ENCODE measurements at regions not wholly inside any gene's neighbourhood (a gene's known extent, or its start where the extent isn't known, plus 50 kb on each side); places are given as distances from the start of the nearest gene placed in this dataset.

DNA sequence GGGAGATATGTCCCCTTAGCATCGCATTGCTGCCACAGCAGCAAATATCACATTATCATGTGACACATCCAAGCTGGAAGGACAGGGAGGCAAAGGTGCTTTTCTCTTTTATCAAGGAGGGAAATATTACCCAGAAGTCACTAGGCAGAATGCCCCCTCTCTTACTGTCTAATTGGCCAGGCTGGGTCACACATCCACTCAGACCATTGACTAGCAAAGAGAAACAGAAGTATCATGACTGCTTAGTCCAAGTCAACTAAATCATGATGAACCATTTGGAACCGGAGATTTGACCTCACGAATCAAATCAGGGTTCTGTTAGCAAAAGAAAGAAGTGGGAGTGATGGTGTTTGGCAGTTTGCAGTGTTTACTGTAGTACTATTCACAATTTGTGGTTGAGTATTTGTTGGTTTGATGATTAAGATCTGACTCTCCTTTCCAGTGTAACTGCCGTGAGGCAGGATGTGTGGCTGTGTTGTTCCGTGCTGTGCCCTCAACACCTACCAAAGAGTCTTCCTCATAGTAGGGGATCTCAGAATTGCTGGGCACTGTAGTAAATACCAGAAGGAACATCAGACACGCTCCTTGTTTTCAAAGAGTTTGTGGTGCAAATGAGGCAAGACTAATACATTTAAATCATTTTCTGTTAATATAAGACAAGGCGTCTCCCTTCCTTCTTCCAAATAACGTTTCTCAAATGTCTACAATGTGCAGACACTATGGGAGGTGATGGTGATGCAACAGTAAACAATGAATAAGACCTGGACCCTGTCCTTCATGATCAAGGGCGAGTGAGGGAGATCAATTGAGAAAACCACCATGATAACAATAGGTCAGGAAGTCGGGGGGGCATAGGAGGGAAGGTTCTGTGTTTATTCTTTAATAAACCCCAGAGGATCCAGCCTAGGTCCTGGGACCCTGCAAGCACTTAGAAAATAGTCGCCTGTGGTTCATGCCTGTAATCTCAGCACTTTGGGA, 194.4 kb upstream of the CRY1 start:
- no peaks in the 10 kb centered on the region for H3K27me3 ChIP-seq (ENCODE audit: control insufficient read depth, insufficient read depth, low read length)
- no peak overlapping the region for H3K4me3 ChIP-seq (ENCODE audit: low read length)
- no peaks in the 10 kb centered on the region for H3K36me3 ChIP-seq (ENCODE audit: control insufficient read depth, insufficient read depth, low read length)
- H3K4me1 ChIP-seq (ENCODE audit: control insufficient read depth, insufficient read depth, low read length) = no peaks in the 10 kb centered on the region
- no peak overlapping the region for H3K9ac ChIP-seq (ENCODE audit: low read length)
- no peaks in the 10 kb centered on the region for H3K9me3 ChIP-seq (ENCODE audit: control insufficient read depth, low read length)

DNA sequence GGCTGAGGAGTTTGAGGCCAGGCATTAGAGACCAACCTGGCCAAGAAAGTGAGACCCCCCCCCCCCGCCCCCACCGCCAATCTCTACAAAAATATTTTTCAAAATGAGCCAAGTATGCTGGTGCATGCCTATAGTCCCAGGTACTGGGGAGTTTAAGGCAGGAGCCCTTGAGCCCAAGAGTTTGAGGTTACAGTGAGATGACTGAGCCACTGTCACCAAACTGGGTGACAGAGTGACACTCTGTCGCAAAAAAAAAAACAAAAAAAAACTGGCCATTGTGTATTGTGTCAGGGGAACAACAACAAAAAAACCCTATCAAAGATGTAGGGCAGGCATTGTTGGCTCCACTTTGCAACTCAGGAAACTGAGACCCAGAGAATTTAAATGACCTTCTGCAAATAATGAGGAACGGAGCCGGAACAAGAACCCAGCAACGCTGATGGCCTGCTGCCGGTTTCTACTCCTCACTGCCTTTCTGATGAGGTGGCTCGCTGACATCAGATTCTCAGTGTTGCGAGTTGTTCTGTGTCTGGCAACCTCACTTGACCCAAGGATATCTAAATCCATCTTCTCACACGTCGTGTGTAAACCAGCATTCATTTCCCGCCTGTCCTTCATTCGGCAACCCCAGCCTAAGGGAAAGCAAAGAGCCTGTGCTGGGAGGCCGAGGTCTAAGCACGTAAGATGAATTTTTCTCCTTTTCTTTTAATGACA, 195.2 kb upstream of the CRY1 start:
- no peaks in the 10 kb centered on the region for H3K9me3 ChIP-seq (ENCODE audit: control insufficient read depth, low read length)
- no peaks in the 10 kb centered on the region for H3K4me1 ChIP-seq (ENCODE audit: control insufficient read depth, insufficient read depth, low read length)
- no peaks in the 10 kb centered on the region for H3K27me3 ChIP-seq (ENCODE audit: control insufficient read depth, insufficient read depth, low read length)
- H3K36me3 ChIP-seq (ENCODE audit: control insufficient read depth, insufficient read depth, low read length) = no peaks in the 10 kb centered on the region
- no peak overlapping the region for H3K9ac ChIP-seq (ENCODE audit: low read length)
- no peak overlapping the region for H3K4me3 ChIP-seq (ENCODE audit: low read length)

DNA sequence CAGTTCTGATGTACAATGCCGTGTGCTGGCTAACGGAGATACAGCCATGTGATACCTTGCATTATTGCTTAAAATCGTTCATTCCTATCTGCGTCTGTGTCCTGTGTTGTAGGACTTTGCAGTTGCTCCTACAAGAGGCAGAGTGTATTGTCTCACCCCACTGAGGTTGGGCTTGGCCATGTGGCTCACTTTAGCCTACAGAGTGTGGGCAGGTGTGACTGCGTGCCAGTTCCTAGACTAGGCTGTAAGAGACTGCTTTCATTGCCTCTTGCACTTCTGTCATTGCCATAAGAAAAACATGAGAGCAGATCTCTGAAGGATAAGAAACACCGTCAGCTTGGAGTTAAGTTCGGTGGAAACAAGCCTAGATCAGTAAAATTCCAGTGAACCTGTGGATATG, 197.7 kb upstream of the CRY1 start:
- H3K27me3 ChIP-seq (ENCODE audit: control insufficient read depth, insufficient read depth, low read length) = no peaks in the 10 kb centered on the region
- no peak overlapping the region for H3K4me3 ChIP-seq (ENCODE audit: low read length)
- H3K9ac ChIP-seq (ENCODE audit: low read length) = no peak overlapping the region
- no peaks in the 10 kb centered on the region for H3K4me1 ChIP-seq (ENCODE audit: control insufficient read depth, insufficient read depth, low read length)
- H3K9me3 ChIP-seq (ENCODE audit: control insufficient read depth, low read length) = no peaks in the 10 kb centered on the region
- H3K36me3 ChIP-seq (ENCODE audit: control insufficient read depth, insufficient read depth, low read length) = no peaks in the 10 kb centered on the region

DNA sequence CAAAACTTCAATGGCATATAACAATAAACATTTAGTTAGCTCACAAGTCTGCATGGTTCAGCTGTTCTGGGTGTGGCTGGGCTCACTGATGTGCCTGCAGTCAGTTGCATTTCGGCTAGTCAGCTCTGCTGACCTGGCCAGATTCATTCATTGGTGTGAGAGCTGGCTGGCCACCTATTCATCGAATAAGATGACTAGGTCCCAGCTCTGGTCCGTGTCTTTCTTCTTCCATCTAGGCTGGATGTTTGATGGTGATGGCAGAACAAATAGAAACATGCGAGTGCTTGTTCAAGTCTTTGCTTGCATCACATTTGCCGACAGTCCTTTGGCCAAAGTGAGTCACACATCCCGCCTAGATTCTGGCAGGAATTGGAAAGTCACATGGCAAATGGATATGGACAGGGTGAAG, 203.3 kb upstream of the CRY1 start:
- Histone ChIP-seq H3K4me3 (ENCODE audit: low read length) (no peak overlapping the region), H3K36me3 (ENCODE audit: control insufficient read depth, insufficient read depth, low read length) (no peaks in the 10 kb centered on the region), H3K27me3 (ENCODE audit: control insufficient read depth, insufficient read depth, low read length) (no peaks in the 10 kb centered on the region), H3K4me1 (ENCODE audit: control insufficient read depth, insufficient read depth, low read length) (no peaks in the 10 kb centered on the region), H3K9me3 (ENCODE audit: control insufficient read depth, low read length) (no peaks in the 10 kb centered on the region), H3K9ac (ENCODE audit: low read length) (no peak overlapping the region)

DNA sequence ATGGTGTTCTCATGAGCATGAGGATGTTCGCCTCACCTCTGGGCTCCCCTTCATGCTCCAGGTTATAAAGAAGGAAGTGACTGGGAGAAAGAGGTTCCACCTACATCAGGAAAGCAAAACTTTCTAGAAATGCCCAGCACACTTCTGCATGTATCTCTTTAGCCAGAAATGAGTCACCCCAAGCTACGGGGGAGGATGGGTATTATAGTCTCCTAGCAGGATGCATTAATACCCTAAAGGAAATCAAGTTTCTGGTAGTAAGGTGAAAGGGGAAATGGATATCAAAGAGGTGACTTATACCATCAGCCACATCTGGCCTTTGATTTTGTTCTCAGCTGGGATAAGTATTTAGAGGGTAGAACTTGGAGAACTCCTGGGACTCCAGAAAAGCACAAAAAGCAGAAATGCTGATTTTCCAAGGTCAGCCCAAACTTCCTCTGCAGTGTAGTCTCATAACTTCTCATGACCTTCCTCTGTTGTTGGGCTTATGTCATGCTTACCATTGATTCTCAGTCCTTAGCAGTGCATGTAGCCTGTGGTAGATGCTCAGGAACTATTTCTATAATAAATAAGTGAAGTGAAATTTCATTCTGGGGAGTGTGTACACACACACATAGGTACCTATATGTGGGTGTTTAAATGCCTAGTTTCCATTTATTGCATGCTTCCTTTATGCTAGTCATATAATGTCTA, 209.4 kb upstream of the CRY1 start:
- H3K4me3 ChIP-seq (ENCODE audit: low read length) = no peak overlapping the region
- H3K4me1 ChIP-seq (ENCODE audit: control insufficient read depth, insufficient read depth, low read length) = no peaks in the 10 kb centered on the region
- H3K9me3 ChIP-seq (ENCODE audit: control insufficient read depth, low read length) = no peaks in the 10 kb centered on the region
- H3K9ac ChIP-seq (ENCODE audit: low read length) = no peak overlapping the region
- no peaks in the 10 kb centered on the region for H3K36me3 ChIP-seq (ENCODE audit: control insufficient read depth, insufficient read depth, low read length)
- H3K27me3 ChIP-seq (ENCODE audit: control insufficient read depth, insufficient read depth, low read length) = no peaks in the 10 kb centered on the region

DNA sequence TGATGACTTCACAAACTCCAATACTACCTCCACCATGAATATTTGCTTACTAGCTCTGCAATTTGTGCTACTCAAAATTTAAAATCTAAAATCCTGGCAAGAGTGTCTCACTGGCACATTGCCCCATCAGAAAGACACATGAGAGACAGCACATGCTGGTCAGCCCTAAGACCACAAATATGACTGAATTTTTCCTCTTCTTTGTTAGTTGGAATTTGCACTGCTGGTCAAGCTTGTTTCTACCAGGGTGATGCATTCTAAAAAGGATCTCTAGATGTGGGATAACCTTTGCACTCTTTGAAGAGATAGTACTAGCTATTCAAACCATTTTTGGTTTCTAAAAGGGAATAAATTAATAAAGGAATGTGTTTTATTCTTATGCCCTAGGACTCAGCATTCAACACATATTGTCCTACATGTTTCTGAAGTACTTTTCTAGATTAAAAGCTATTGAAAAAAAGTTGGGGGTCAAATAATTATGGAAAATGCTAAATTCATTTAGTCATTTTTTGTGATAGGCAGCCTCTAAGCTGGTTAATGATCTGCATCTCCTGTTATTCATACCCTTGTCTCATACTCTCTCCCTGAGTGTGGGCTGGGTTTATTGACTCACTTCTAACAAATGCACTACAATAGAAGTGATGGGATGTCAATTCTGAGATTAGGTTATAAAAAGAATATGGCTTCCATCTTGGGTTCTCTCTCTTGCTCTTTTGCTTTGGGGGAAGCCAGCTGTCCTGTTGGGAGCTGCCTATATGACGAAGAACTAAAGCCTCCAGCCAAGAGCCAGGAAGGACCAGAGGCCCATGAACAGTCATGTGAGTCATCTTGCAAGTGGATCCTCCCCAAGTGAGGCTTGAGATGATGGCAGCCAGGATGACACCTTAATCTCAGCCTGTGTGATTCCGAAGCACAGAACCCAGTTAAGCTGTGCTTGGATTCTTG, 211.5 kb upstream of the CRY1 start:
- Histone ChIP-seq H3K9ac (ENCODE audit: low read length) (no peak overlapping the region), H3K4me3 (ENCODE audit: low read length) (no peak overlapping the region), H3K36me3 (ENCODE audit: control insufficient read depth, insufficient read depth, low read length) (no peaks in the 10 kb centered on the region), H3K9me3 (ENCODE audit: control insufficient read depth, low read length) (no peaks in the 10 kb centered on the region), H3K4me1 (ENCODE audit: control insufficient read depth, insufficient read depth, low read length) (no peaks in the 10 kb centered on the region), H3K27me3 (ENCODE audit: control insufficient read depth, insufficient read depth, low read length) (peaks cover 5% of the 10 kb centered on the region)

DNA sequence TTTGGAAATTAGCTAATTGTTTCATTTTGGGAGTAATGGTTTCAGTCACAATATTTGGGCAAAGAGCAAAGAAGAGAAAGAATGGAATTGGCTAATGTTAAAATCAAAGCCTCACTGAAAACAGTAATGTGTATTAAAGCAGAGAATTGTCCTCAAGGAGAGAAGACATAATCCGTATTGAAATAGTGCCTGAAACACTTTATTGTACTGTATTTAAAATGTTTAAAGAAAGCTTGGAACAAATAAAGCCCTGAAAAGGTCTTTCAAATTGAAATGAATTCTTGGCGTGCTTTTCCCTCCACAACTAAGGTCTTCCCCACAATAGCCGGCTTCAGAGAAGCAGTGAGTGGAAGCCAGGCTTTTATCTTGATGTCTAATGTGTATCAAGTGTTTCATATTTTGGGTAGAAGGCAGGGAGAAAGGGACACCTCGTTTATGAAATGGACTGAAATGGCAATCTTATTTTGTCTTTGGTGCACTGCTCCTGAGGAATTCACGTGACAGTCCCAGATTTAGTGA, 212.9 kb upstream of the CRY1 start:
- Histone ChIP-seq H3K9me3 (ENCODE audit: control insufficient read depth, low read length) (no peaks in the 10 kb centered on the region), H3K27me3 (ENCODE audit: control insufficient read depth, insufficient read depth, low read length) (peaks cover 5% of the 10 kb centered on the region), H3K4me1 (ENCODE audit: control insufficient read depth, insufficient read depth, low read length) (no peaks in the 10 kb centered on the region), H3K9ac (ENCODE audit: low read length) (no peak overlapping the region), H3K36me3 (ENCODE audit: control insufficient read depth, insufficient read depth, low read length) (no peaks in the 10 kb centered on the region), H3K4me3 (ENCODE audit: low read length) (no peak overlapping the region)

DNA sequence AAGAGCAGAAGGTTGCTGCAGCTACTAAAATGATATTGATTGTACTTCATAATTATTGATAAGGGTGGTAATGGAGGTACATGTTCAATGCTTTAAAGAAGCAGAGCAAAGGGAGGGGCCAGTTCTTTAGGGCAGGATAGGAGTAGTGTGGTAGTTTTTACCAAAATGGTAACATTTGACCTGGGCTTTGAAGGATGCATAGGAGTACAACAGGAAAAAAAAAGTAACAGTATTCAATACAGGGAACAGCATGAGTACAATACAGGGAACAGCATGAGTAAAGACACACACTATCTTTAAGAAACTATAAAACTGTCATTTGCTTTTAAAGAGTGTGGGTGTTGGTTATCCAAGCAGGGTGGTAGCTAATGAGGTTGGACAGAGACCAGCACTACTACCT, 215.0 kb upstream of the CRY1 start:
- no peak overlapping the region for H3K4me3 ChIP-seq (ENCODE audit: low read length)
- peaks cover 5% of the 10 kb centered on the region for H3K27me3 ChIP-seq (ENCODE audit: control insufficient read depth, insufficient read depth, low read length)
- H3K9me3 ChIP-seq (ENCODE audit: control insufficient read depth, low read length) = no peaks in the 10 kb centered on the region
- H3K36me3 ChIP-seq (ENCODE audit: control insufficient read depth, insufficient read depth, low read length) = no peaks in the 10 kb centered on the region
- H3K4me1 ChIP-seq (ENCODE audit: control insufficient read depth, insufficient read depth, low read length) = no peaks in the 10 kb centered on the region
- no peak overlapping the region for H3K9ac ChIP-seq (ENCODE audit: low read length)

DNA sequence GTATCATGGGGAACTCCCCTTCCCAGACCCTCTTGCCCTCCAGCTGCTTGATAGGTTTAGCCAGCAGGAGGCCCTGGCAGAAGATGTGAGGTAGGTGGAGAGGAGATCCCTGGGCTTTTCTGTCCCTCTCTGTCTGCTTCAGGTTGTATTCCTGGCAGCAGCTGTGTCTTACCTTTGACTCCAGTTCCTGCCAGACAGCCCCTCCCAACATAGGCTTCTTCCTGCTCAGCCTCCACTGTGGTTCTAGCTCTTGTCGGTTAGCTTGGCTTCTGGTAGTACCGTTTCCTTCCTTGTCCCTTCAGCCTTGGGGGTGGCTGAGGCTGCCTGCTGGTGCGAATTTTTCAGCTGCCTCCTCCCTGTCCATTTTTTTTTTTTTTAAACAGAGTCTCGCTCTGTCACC, 215.7 kb upstream of the CRY1 start:
- Histone ChIP-seq H3K27me3 (ENCODE audit: control insufficient read depth, insufficient read depth, low read length) (peaks cover 5% of the 10 kb centered on the region), H3K9ac (ENCODE audit: low read length) (no peak overlapping the region), H3K4me1 (ENCODE audit: control insufficient read depth, insufficient read depth, low read length) (no peaks in the 10 kb centered on the region), H3K4me3 (ENCODE audit: low read length) (no peak overlapping the region), H3K36me3 (ENCODE audit: control insufficient read depth, insufficient read depth, low read length) (no peaks in the 10 kb centered on the region), H3K9me3 (ENCODE audit: control insufficient read depth, low read length) (no peaks in the 10 kb centered on the region)

DNA sequence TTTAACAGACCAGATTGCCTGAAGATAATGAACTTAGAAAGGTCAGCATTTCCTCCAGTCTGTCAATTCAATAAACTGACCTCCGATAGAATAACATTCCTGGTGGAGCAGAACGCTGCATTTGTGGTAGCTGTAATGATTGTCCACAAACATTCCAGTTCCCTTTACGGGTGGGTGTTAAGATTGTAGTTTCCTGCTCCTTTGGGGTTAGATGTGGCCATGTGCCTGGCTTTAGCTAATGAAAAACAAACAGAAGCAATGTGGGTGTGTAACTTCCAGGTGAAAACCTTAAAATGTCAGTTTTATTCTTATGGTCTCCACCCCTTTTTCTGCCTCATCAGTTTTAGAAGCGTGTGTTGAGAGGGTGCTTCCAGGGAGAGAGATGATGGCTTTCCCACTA, 217.3 kb upstream of the CRY1 start:
- Histone ChIP-seq H3K4me3 (ENCODE audit: low read length) (no peak overlapping the region), H3K9ac (ENCODE audit: low read length) (no peak overlapping the region), H3K4me1 (ENCODE audit: control insufficient read depth, insufficient read depth, low read length) (no peaks in the 10 kb centered on the region), H3K36me3 (ENCODE audit: control insufficient read depth, insufficient read depth, low read length) (no peaks in the 10 kb centered on the region), H3K9me3 (ENCODE audit: control insufficient read depth, low read length) (no peaks in the 10 kb centered on the region), H3K27me3 (ENCODE audit: control insufficient read depth, insufficient read depth, low read length) (peaks cover 5% of the 10 kb centered on the region)

DNA sequence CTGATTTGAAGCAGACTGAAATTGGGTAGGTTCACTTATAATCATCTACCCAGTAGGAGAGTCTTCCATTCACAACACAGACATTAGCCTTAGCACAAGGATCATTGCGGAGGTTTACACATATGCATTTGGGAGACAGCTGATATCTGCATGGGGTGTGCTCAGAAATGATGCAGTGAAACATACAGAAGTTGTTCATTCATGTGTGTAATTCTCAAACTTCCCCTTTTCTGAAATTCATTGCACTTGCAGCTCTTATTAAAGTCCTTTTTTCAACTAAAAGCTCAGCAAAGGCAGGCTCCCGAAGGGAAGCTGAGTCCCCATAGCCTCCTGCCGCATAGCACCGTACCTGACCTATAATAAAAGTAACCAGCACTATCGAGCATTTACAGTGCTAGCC, 218.3 kb upstream of the CRY1 start:
- H3K9ac ChIP-seq (ENCODE audit: low read length) = no peak overlapping the region
- no peaks in the 10 kb centered on the region for H3K9me3 ChIP-seq (ENCODE audit: control insufficient read depth, low read length)
- H3K27me3 ChIP-seq (ENCODE audit: control insufficient read depth, insufficient read depth, low read length) = peaks cover 5% of the 10 kb centered on the region
- H3K4me3 ChIP-seq (ENCODE audit: low read length) = no peak overlapping the region
- no peaks in the 10 kb centered on the region for H3K4me1 ChIP-seq (ENCODE audit: control insufficient read depth, insufficient read depth, low read length)
- no peaks in the 10 kb centered on the region for H3K36me3 ChIP-seq (ENCODE audit: control insufficient read depth, insufficient read depth, low read length)

Data from mucosa of stomach (tissue), 1 donor.